ENCODE measurements at regions not wholly inside any gene's neighbourhood (a gene's known extent, or its start where the extent isn't known, plus 50 kb on each side); places are given as distances from the start of the nearest gene placed in this dataset.

- ChIA-PET POLR2A (no interaction called here), CTCF (no interaction called here)
- dilution Hi-C loops (cut with MboI; ENCODE audit: extremely low pct_ligation_motif_present, low sequenced_read_pairs) (no loop called here), intact Hi-C loops (cut with micrococcal nuclease) (no loop called here)
- TF ChIP-seq EZH2 (IDR thresholded peaks at IDR 0.05; ENCODE audit: borderline replicate concordance, low read depth, low read length, severe bottlenecking) = no peak
- no peak for TF ChIP-seq POLR2AphosphoS5 (IDR thresholded peaks at IDR 0.05; ENCODE audit: insufficient read depth, low read depth, low read length)
- TF ChIP-seq, protein P1, sequence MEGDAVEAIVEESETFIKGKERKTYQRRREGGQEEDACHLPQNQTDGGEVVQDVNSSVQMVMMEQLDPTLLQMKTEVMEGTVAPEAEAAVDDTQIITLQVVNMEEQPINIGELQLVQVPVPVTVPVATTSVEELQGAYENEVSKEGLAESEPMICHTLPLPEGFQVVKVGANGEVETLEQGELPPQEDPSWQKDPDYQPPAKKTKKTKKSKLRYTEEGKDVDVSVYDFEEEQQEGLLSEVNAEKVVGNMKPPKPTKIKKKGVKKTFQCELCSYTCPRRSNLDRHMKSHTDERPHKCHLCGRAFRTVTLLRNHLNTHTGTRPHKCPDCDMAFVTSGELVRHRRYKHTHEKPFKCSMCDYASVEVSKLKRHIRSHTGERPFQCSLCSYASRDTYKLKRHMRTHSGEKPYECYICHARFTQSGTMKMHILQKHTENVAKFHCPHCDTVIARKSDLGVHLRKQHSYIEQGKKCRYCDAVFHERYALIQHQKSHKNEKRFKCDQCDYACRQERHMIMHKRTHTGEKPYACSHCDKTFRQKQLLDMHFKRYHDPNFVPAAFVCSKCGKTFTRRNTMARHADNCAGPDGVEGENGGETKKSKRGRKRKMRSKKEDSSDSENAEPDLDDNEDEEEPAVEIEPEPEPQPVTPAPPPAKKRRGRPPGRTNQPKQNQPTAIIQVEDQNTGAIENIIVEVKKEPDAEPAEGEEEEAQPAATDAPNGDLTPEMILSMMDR (IDR thresholded peaks at IDR 0.05; ENCODE audit: extremely low read depth in 1 of 2, insufficient read depth in 1 of 2, low read depth in 1 of 2, low read length in 2 of 2) = no peak
- TF ChIP-seq, protein P2, sequence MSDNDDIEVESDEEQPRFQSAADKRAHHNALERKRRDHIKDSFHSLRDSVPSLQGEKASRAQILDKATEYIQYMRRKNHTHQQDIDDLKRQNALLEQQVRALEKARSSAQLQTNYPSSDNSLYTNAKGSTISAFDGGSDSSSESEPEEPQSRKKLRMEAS (IDR thresholded peaks at IDR 0.05; ENCODE audit: insufficient read depth, insufficient read length) = no peak
- no peak for TF ChIP-seq FOS (IDR thresholded peaks at IDR 0.05; ENCODE audit: borderline replicate concordance, insufficient read depth, low read length)
- TF ChIP-seq JUN (IDR thresholded peaks at IDR 0.05; ENCODE audit: borderline replicate concordance, insufficient read depth, insufficient read length, low read depth) = no peak
- TF ChIP-seq MYC (IDR thresholded peaks at IDR 0.05; ENCODE audit: low read depth, low read length) = no peak
- TF ChIP-seq GATA2 (IDR thresholded peaks at IDR 0.05; ENCODE audit: insufficient read depth, insufficient read length, low read depth, low read length) = no peak
- no peak for TF ChIP-seq POLR2A (IDR thresholded peaks at IDR 0.05; ENCODE audit: low read depth, low read length)
- no peaks in the 10 kb centered on the region for H3K36me3 ChIP-seq (ENCODE audit: control insufficient read depth in 2 of 2, extremely low read depth in 1 of 2, insufficient read depth in 2 of 2, low read length in 2 of 2)
- no peak overlapping the region for H2AFZ ChIP-seq (ENCODE audit: low read depth, low read length)
- no peaks in the 10 kb centered on the region for H3K79me2 ChIP-seq (ENCODE audit: control insufficient read depth, insufficient read depth, low read length)
- no peak overlapping the region for H3K4me2 ChIP-seq (ENCODE audit: insufficient read depth, low read length)
- no peak overlapping the region for H3K9ac ChIP-seq (replicated peaks; ENCODE audit: extremely low read depth, insufficient read depth, low read length)
- no peaks in the 10 kb centered on the region for H3K9me3 ChIP-seq (replicated peaks; ENCODE audit: control insufficient read depth, insufficient read depth, low read length)
- FAIRE-seq = no peak
- no peaks in the 10 kb centered on the region for H3K4me1 ChIP-seq (ENCODE audit: control insufficient read depth, extremely low read depth, insufficient read depth, low read length)
- no peaks in the 10 kb centered on the region for H4K20me1 ChIP-seq (replicated peaks; ENCODE audit: control insufficient read depth, extremely low read depth, insufficient read depth, low read length)
- H3K4me3 ChIP-seq (replicated peaks in 1 of 3; ENCODE audit: insufficient read depth in 1 of 3, low read depth in 1 of 3, low read length in 3 of 3) = no peak overlapping the region
- DNase-seq (ENCODE audit: low read depth, low spot score) = no peak
- peaks cover 3 to 5% of the 10 kb centered on the region in 2 experiments for H3K27me3 ChIP-seq (ENCODE audit: control insufficient read depth in 2 of 2, insufficient read depth in 2 of 2, low read length in 2 of 2)
- H3K27ac ChIP-seq (ENCODE audit: insufficient read depth, low read depth, low read length) = no peak overlapping the region
- BruUV-seq (replicated peaks) = no TSS peak
- no peaks in the 10 kb centered on the region for H3K9me1 ChIP-seq (replicated peaks; ENCODE audit: control insufficient read depth, extremely low read depth, insufficient read depth, low read length)
Measured at GRCh38 chr6:125693480-125693879, 56.0 kb upstream of the HEY2 start.

All from endothelial cell of umbilical vein (primary cell).